ENCODE measurements at regions not wholly inside any gene's neighbourhood (a gene's known extent, or its start where the extent isn't known, plus 50 kb on each side); places are given as distances from the start of the nearest gene placed in this dataset.

DNA sequence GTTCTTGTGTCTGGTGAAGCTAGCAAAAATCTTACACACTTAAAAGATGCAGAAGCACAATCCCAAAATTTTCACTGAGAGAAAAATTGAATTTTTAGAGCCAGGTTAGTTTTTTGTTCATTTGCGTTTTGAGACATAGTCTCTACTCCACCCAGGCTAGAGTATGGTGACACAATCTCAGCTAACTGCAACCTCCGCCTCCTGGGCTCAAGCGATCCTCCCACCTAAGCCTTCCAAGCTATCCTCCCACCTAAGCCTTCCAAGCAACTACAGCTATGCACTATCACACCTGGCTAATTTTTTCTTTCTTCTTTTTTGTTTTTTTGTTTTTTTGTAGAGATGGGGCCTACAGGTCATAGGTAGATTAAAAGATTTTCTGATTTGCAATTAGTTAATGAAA, 113.1 kb upstream of the RAB6C start:
- TF ChIP-seq, protein P1, sequence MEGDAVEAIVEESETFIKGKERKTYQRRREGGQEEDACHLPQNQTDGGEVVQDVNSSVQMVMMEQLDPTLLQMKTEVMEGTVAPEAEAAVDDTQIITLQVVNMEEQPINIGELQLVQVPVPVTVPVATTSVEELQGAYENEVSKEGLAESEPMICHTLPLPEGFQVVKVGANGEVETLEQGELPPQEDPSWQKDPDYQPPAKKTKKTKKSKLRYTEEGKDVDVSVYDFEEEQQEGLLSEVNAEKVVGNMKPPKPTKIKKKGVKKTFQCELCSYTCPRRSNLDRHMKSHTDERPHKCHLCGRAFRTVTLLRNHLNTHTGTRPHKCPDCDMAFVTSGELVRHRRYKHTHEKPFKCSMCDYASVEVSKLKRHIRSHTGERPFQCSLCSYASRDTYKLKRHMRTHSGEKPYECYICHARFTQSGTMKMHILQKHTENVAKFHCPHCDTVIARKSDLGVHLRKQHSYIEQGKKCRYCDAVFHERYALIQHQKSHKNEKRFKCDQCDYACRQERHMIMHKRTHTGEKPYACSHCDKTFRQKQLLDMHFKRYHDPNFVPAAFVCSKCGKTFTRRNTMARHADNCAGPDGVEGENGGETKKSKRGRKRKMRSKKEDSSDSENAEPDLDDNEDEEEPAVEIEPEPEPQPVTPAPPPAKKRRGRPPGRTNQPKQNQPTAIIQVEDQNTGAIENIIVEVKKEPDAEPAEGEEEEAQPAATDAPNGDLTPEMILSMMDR (IDR thresholded peaks at IDR 0.05; ENCODE audit: insufficient read depth, low read length, poor library complexity, severe bottlenecking) = no peak
- TF ChIP-seq EZH2phosphoT487 (conservative IDR thresholded peaks at IDR 0.05; ENCODE audit: low read length) = no peak
